ENCODE measurements at regions not wholly inside any gene's neighbourhood (a gene's known extent, or its start where the extent isn't known, plus 50 kb on each side); places are given as distances from the start of the nearest gene placed in this dataset.

GRCh38 chr1:217096200-217096599 lies 373.0 kb upstream of the ESRRG start:
- TF ChIP-seq CTCF (conservative IDR thresholded peaks at IDR 0.05; ENCODE audit: low read depth, low read length) (no peak), POLR2A (IDR thresholded peaks at IDR 0.05; ENCODE audit: low read depth, low read length) (no peak), BHLHE40 (IDR thresholded peaks at IDR 0.05; ENCODE audit: low read depth, low read length) (no peak), RAD21 (IDR thresholded peaks at IDR 0.05; ENCODE audit: low read length) (no peak), CEBPB (IDR thresholded peaks at IDR 0.05; ENCODE audit: low read depth, low read length) (no peak), RCOR1 (IDR thresholded peaks at IDR 0.05; ENCODE audit: insufficient replicate concordance, low read length) (no peak), MAZ (IDR thresholded peaks at IDR 0.05; ENCODE audit: borderline replicate concordance, low read depth, low read length) (no peak), CHD1 (IDR thresholded peaks at IDR 0.05; ENCODE audit: low read depth, low read length) (no peak), MXI1 (IDR thresholded peaks at IDR 0.05; ENCODE audit: borderline replicate concordance, low read depth, low read length) (no peak)

All from IMR-90 (cell line).